Lung (tissue), 11 donors: ENCODE measurements at regions not wholly inside any gene's neighbourhood (a gene's known extent, or its start where the extent isn't known, plus 50 kb on each side); places are given as distances from the start of the nearest gene placed in this dataset.

Experiments
- ATAC-seq: fragments of 200-7000 bp; cut with Tn5 transposase; one replicate; pipeline ENCODE4 v1.9.1; 2020; ENCODE audit warnings: moderate number of reproducible peaks; ENCODE audit not compliant: insufficient read depth, low FRiP score
- DNase-seq, 3 donors: peaks; one replicate each; pipeline ENCODE4 v3.0.0-alpha.2; 2013 to 2017
- H3K27ac ChIP-seq, 2 donors: one replicate each; pipeline ENCODE4 v1.5.1; 2013; ENCODE audit warnings: mild to moderate bottlenecking in 2 of 2, moderate library complexity in 2 of 2, control low read depth in 1 of 2, inconsistent platforms in 1 of 2, low read depth in 1 of 2, low read length in 1 of 2
- H3K27me3 ChIP-seq, 3 donors: one replicate each; pipeline ENCODE4 v1.5.1; 2013; ENCODE audit warnings: low read length in 2 of 3; ENCODE audit not compliant: control insufficient read depth in 3 of 3, insufficient read depth in 3 of 3
- H3K36me3 ChIP-seq, 4 donors: one replicate each; pipeline ENCODE4 v1.5.1; 2013; ENCODE audit warnings: low read length in 4 of 4, mild to moderate bottlenecking in 1 of 4, moderate library complexity in 1 of 4; ENCODE audit not compliant: control insufficient read depth in 4 of 4, insufficient read depth in 4 of 4
- H3K4me1 ChIP-seq, 5 donors: one replicate each; pipeline ENCODE4 v1.5.1; 2013; ENCODE audit warnings: low read length in 5 of 5, mild to moderate bottlenecking in 2 of 5, moderate library complexity in 1 of 5; ENCODE audit not compliant: control insufficient read depth in 5 of 5, insufficient read depth in 5 of 5
- H3K4me3 ChIP-seq: one replicate; pipeline ENCODE4 v1.5.1; 2013; ENCODE audit warnings: mild to moderate bottlenecking, control low read depth, moderate library complexity
- H3K9ac ChIP-seq, 2 donors: one replicate each; pipeline ENCODE4 v1.5.1; 2013; ENCODE audit warnings: low read length in 2 of 2, control low read depth in 1 of 2; ENCODE audit not compliant: insufficient read depth in 1 of 2
- H3K9me3 ChIP-seq, 4 donors: one replicate each; pipeline ENCODE4 v1.5.1; 2013; ENCODE audit warnings: low read length in 3 of 4, mild to moderate bottlenecking in 1 of 4, moderate library complexity in 1 of 4; ENCODE audit not compliant: control insufficient read depth in 4 of 4, insufficient read depth in 3 of 4
- WGBS, 2 donors: extraction: QIAGEN DNeasy Blood & Tissue Kit; methylation state at CpG; one replicate each; pipeline ENCODE4 v1.1.7; 2013; 5-methylcytosine and 5-hydroxymethylcytosine counted together
- TF ChIP-seq, protein P1 (sequence below): IDR thresholded peaks from 2 replicates; pipeline ENCODE4 v1.5.1; 2012; ENCODE audit warnings: mild to moderate bottlenecking; ENCODE audit errors: control extremely low read depth, extremely low read depth
- donor health status: control.
- donor health status: control.
- donor health status: Bipolar disorder and iron deficiency.
- donor health status: healthy.
- donor health status: DM: yes; HTN: yes; CAD: no.

- no peaks in the 10 kb centered on the region for H3K36me3 ChIP-seq
- no peak for ATAC-seq
- WGBS, 2 donors = 75 to 93% methylated on average over 4 of the region's 4 CpGs
These were observed 193.8 kb downstream of the FBXO8 start for GRCh38 chr4:174089711-174090110.

GRCh38 chr4:174088795-174089194, 194.7 kb downstream of the FBXO8 start:
- WGBS, 2 donors = 70 to 79% methylated on average over 3 of the region's 3 CpGs
- ATAC-seq = no peak
- no peak overlapping the region for H3K27ac ChIP-seq
- H3K4me3 ChIP-seq = no peak overlapping the region
- H3K36me3 ChIP-seq = no peaks in the 10 kb centered on the region
- TF ChIP-seq, protein P1, sequence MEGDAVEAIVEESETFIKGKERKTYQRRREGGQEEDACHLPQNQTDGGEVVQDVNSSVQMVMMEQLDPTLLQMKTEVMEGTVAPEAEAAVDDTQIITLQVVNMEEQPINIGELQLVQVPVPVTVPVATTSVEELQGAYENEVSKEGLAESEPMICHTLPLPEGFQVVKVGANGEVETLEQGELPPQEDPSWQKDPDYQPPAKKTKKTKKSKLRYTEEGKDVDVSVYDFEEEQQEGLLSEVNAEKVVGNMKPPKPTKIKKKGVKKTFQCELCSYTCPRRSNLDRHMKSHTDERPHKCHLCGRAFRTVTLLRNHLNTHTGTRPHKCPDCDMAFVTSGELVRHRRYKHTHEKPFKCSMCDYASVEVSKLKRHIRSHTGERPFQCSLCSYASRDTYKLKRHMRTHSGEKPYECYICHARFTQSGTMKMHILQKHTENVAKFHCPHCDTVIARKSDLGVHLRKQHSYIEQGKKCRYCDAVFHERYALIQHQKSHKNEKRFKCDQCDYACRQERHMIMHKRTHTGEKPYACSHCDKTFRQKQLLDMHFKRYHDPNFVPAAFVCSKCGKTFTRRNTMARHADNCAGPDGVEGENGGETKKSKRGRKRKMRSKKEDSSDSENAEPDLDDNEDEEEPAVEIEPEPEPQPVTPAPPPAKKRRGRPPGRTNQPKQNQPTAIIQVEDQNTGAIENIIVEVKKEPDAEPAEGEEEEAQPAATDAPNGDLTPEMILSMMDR = no peak
- peaks cover 0 to 2% (median 0%) of the 10 kb centered on the region in 3 donors for H3K27me3 ChIP-seq
- H3K4me1 ChIP-seq = peaks cover 0 to 10% (median 0%) of the 10 kb centered on the region in 5 donors
- H3K9ac ChIP-seq = no peak overlapping the region
- H3K9me3 ChIP-seq = peaks cover 0 to 3% (median 0%) of the 10 kb centered on the region in 4 donors
- no peak for DNase-seq

More at GRCh38 chr4:174089711-174090110, 193.8 kb downstream of the FBXO8 start:
- no peak overlapping the region for H3K9ac ChIP-seq
- peaks cover 0 to 2% (median 0%) of the 10 kb centered on the region in 3 donors for H3K27me3 ChIP-seq
- no peak overlapping the region for H3K27ac ChIP-seq
- no peak overlapping the region for H3K4me3 ChIP-seq
- DNase-seq = no peak
- H3K9me3 ChIP-seq = peaks cover 0 to 3% (median 0%) of the 10 kb centered on the region in 4 donors
- peaks cover 0 to 10% (median 0%) of the 10 kb centered on the region in 5 donors for H3K4me1 ChIP-seq
- TF ChIP-seq, protein P1 = no peak

GRCh38 chr4:174086829-174087799, 196.4 kb downstream of the FBXO8 start:
- Histone ChIP-seq H3K9me3 (peaks cover 0 to 2% (median 0%) of the 10 kb centered on the region in 4 donors), H3K27ac (no peak overlapping the region), H3K4me3 (no peak overlapping the region), H3K36me3 (no peaks in the 10 kb centered on the region), H3K4me1 (peaks cover 0 to 10% (median 0%) of the 10 kb centered on the region in 5 donors), H3K9ac (no peak overlapping the region), H3K27me3 (peaks cover 0 to 2% (median 0%) of the 10 kb centered on the region in 3 donors)
- ATAC-seq = no peak
- DNase-seq = peak in 1 of 3 donors; percentile 47
- 37 to 40% methylated on average over 14 of the region's 14 CpGs for WGBS, 2 donors
- TF ChIP-seq, protein P1 = no peak
